BE2C (cell line): ENCODE measurements at regions not wholly inside any gene's neighbourhood (a gene's known extent, or its start where the extent isn't known, plus 50 kb on each side); places are given as distances from the start of the nearest gene placed in this dataset.

Experiments
- DNase-seq: peaks from one replicate; pipeline ENCODE4 v3.0.0-alpha.2; 2020
- H3K27me3 ChIP-seq: fragments of 250-450 bp; sonication (Bioruptor Pico); 2 replicates; pipeline ENCODE4 v1.5.1; 2020; ENCODE audit warnings: mild to moderate bottlenecking
- H3K36me3 ChIP-seq: fragments of 250-450 bp; sonication (Bioruptor Pico); 2 replicates; pipeline ENCODE4 v1.5.1; 2020; ENCODE audit warnings: mild to moderate bottlenecking
- H3K4me1 ChIP-seq: fragments of 250-450 bp; sonication (Bioruptor Pico); 2 replicates; pipeline ENCODE4 v1.5.1; 2020
- H3K4me3 ChIP-seq: 2 replicates; pipeline ENCODE4 v1.5.1; 2011; ENCODE audit warnings: low read depth, low read length
- H3K9me3 ChIP-seq: fragments of 250-450 bp; sonication (Bioruptor Pico); 2 replicates; pipeline ENCODE4 v1.5.1; 2020
- TF ChIP-seq, protein P1 (sequence below): IDR thresholded peaks from 2 replicates; pipeline ENCODE4 v1.5.1; 2012; ENCODE audit warnings: mild to moderate bottlenecking, low read depth, low read length

GRCh38 chr18:30489890-30490643, 552.5 kb downstream of the DSC3 start:
- no peaks in the 10 kb centered on the region for H3K4me1 ChIP-seq
- H3K9me3 ChIP-seq, result no peaks in the 10 kb centered on the region
- no peaks in the 10 kb centered on the region for H3K27me3 ChIP-seq
- DNase-seq, result no peak
- TF ChIP-seq, protein P1, sequence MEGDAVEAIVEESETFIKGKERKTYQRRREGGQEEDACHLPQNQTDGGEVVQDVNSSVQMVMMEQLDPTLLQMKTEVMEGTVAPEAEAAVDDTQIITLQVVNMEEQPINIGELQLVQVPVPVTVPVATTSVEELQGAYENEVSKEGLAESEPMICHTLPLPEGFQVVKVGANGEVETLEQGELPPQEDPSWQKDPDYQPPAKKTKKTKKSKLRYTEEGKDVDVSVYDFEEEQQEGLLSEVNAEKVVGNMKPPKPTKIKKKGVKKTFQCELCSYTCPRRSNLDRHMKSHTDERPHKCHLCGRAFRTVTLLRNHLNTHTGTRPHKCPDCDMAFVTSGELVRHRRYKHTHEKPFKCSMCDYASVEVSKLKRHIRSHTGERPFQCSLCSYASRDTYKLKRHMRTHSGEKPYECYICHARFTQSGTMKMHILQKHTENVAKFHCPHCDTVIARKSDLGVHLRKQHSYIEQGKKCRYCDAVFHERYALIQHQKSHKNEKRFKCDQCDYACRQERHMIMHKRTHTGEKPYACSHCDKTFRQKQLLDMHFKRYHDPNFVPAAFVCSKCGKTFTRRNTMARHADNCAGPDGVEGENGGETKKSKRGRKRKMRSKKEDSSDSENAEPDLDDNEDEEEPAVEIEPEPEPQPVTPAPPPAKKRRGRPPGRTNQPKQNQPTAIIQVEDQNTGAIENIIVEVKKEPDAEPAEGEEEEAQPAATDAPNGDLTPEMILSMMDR, result no peak
- no peak overlapping the region for H3K4me3 ChIP-seq
- H3K36me3 ChIP-seq, result no peaks in the 10 kb centered on the region

DNA sequence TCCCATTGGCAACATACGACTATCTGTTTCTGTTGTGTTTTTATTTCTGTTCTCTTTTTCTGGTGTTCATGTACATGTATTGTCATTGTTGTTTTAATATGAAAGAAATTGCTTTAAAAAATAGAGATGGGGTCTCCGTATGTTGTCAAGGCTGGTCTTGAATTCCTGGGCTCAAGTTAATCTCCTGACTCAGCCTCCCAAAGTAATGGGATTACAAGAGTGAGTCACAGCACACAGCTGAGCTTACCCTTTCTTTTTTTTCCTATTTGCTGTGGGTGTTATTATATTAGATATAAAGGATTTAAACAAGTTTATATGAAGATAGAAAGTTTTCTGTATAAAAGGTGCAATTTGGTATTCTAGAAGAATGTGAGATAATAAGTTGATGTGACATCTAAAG, 554.6 kb downstream of the DSC3 start:
- Histone ChIP-seq H3K4me3 (no peak overlapping the region), H3K4me1 (no peaks in the 10 kb centered on the region), H3K36me3 (no peaks in the 10 kb centered on the region), H3K9me3 (no peaks in the 10 kb centered on the region), H3K27me3 (no peaks in the 10 kb centered on the region)
- no peak for DNase-seq
- TF ChIP-seq, protein P1, result no peak

DNA sequence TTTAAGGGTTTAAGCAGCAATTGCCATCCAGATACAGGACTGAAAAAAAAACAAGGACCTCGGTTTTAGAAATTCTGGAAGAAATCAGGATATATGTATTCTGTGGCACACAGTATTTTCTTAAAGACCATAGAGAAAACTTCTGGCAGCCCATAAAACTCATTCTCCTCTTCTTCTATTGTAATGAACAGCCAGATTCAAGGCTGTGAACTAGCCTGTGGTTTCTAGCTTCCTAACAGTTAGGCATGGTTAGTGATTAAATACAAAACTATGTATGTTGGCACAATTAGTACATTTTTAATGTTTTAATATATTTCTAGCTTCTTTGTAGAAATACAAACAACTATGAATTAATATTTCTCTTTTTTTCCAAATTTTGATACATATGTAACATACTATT, 555.7 kb downstream of the DSC3 start:
- Histone ChIP-seq H3K4me1 (no peaks in the 10 kb centered on the region), H3K9me3 (no peaks in the 10 kb centered on the region), H3K4me3 (no peak overlapping the region), H3K27me3 (no peaks in the 10 kb centered on the region), H3K36me3 (no peaks in the 10 kb centered on the region)
- TF ChIP-seq, protein P1, result no peak
- DNase-seq, result no peak

- TF ChIP-seq, protein P1, result no peak
Observed at GRCh38 chr18:30485078-30485477, 557.5 kb downstream of the DSC3 start.

DNA sequence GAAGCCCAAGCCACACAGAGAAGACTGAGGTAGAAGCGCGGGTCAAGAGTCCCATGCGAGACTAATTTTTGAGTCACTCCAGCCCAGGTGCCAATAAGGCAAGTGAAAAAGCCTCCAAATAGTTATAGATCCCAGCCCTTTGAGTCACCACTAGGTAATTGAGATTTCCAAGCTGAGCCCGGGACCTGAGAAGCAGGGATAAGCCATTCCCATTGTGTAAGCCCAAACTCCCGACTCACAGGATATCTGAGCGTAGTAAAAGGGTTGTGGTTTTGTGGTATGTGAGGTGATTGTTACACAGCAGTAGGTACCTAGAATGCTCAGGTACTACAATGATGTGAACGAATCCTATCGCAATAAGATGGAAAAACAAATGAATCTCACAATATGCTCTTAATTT, 560.7 kb downstream of the DSC3 start:
- H3K36me3 ChIP-seq, result no peaks in the 10 kb centered on the region
- H3K4me3 ChIP-seq, result no peak overlapping the region
- H3K4me1 ChIP-seq, result no peaks in the 10 kb centered on the region
- DNase-seq, result no peak
- no peaks in the 10 kb centered on the region for H3K9me3 ChIP-seq
- TF ChIP-seq, protein P1, result no peak
- H3K27me3 ChIP-seq, result no peaks in the 10 kb centered on the region

More at GRCh38 chr18:30485078-30485477, 557.5 kb downstream of the DSC3 start:
- no peaks in the 10 kb centered on the region for H3K9me3 ChIP-seq
- H3K4me1 ChIP-seq, result no peaks in the 10 kb centered on the region
- no peak for DNase-seq
- no peak overlapping the region for H3K4me3 ChIP-seq
- no peaks in the 10 kb centered on the region for H3K36me3 ChIP-seq
- H3K27me3 ChIP-seq, result no peaks in the 10 kb centered on the region

GRCh38 chr18:30469091-30469490, 573.5 kb downstream of the DSC3 start:
- no peaks in the 10 kb centered on the region for H3K27me3 ChIP-seq
- no peaks in the 10 kb centered on the region for H3K4me1 ChIP-seq
- no peaks in the 10 kb centered on the region for H3K9me3 ChIP-seq
- H3K36me3 ChIP-seq, result no peaks in the 10 kb centered on the region
- DNase-seq, result no peak
- TF ChIP-seq, protein P1, result no peak
- no peak overlapping the region for H3K4me3 ChIP-seq
